GM19351 (cell line): ENCODE measurements at regions not wholly inside any gene's neighbourhood (a gene's known extent, or its start where the extent isn't known, plus 50 kb on each side); places are given as distances from the start of the nearest gene placed in this dataset.
"Not testable (repeated sequence)": the region's sequence is repeated elsewhere in the genome, so short reads cannot be mapped to it uniquely, and the experiment has no call there.

Experiments
- ATAC-seq: cut with Tn5 transposase; IDR thresholded peaks from one replicate; pipeline ENCODE4 v1.9.1; 2021; ENCODE audit warnings: mild to moderate bottlenecking, moderate library complexity; ENCODE audit not compliant: unreplicated experiment

DNA sequence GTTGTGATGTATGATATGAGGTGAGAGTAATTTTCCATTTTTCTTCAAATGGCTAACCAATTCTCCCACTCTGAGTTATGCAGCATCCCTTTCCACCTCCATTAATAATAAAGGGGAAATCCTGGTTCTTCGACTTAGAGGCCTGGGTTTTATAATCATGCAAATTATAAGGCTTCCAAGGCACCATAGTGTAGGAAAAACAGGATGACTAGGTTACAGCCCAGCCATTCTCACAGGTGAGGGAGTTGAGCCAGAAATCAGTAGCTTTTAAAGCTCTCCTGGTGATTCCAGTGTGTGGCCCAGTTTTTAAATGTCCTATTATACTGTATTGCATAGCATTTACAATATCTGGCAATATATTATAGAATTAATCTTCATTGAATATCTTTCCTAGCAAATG, 203.1 kb downstream of the ARHGEF9 start:
- ATAC-seq = no peak

- ATAC-seq = no peak
These were observed 203.6 kb downstream of the ARHGEF9 start for GRCh38 chrX:63581398-63581797.

DNA sequence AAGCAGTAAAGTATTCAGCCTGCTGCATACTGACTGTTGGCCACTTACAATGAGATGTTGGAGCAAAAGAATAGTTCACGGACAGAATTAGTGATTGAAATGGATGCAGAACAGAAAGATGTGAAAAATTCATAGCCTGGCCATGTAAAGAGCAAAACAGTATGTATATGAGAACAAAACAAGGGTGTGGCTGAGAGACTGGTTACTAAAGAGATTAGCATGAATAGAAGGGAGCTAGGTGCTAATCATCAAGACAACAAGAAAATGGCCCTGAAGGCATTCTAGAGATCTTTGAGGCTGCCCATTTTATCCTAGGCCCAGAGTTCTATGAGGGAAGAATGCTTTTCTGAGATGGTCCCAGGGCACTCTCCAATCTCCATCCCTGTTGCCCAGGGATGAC, 208.5 kb downstream of the ARHGEF9 start:
- no peak for ATAC-seq

DNA sequence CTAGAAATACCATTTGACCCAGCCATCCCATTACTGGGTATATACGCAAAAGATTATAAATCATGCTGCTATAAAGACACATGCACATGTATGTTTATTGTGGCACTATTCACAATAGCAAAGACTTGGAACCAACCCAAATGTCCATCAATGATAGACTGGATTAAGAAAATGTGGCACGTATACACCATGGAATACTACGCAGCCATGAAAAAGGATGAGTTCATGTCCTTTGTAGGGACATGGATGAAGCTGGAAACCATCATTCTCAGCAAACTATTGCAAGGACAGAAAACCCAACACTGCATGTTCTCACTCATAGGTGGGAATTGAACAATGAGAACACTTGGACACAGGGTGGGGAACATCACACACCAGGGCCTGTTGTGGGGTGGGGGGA, 209.3 kb downstream of the ARHGEF9 start:
- ATAC-seq = not testable (repeated sequence)

DNA sequence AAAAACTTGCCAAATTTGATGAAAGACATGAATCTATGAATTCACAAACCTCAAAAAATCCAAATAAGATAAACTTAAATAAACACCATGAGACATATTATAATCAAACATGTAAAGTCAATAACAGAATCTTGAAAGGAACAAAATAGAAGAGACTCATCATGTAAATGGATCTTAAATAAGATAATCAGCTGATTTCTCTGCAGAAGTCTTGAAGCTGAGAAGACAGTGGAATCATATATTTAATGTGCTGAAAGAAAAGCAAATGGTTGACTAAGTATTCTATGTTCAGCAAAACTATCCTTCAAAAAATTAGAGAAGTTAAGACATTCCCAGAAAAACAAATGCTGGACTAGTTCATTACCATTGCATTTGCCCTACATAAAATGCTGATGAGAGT, 215.7 kb upstream of the SPIN4 start:
- no peak for ATAC-seq

DNA sequence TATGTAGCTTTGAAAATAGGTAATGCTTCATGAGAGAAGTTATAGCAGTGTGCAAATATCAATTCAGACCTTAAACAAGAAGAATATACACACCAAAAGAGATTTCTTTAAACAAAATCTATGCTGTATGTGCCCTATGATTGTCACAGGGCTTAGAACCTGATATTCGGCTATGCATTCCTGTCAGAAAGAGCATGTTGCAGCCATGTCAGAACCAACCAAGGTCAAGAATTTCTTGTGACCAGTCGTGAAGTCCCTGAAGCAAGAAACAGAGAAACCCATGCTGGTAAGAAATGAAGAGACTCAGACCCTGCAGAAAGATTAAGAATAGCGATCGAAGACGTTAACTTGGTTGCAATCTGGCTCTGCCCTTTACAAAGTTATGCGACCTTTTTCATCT, 210.3 kb upstream of the SPIN4 start:
- no peak for ATAC-seq

DNA sequence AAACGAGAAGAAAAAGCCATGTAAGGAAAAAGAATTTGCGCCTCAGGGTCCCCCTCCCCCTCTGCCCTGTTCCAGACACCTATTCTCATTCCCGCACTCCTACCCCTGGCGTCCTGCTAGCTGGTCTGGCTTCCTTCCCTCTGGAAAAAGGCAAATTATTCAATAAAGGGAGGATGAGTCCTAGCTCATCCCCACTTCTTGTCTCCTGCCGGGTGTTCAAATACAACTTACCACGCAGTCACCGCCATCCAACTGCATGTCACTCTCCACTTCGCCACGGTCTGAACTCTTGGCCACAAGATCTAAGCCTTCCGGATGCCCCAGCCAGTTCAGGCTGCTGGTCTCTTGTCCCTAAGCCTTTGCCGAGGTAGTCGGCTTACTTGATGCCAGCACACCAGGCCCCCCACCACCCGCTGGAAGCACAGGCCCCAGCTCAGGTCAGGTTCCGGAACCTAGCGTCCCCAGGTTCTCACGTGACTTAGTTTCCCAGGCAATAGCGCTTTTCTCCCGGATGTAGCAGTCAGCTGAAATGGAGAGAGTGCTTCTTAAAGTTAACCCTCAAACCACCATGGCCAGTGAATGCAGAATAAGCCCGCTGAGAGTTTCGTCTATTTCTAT, 209.6 kb upstream of the SPIN4 start:
- ATAC-seq = peak; percentile 96

GRCh38 chrX:63551856-63552255, 200.7 kb upstream of the SPIN4 start:
- no peak for ATAC-seq

DNA sequence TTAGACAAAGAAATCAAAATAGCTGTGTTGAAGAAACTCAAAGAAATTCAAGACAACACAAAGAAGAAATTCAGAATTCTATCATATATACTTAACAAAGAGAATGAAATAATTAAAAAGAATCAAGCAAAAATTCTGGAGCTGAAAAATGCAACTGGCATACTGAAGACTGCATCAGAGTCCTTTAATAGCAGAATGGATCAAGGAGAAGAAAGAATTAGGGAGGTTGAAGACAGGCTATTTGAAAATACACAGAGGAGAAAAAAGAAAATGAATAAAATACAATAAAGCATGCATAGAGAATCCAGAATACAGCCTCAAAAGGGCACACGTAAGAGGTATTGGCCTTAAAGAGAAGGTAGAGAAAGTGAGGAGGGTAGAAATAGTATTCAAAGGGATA, 179.5 kb upstream of the SPIN4 start:
- ATAC-seq = no peak

- no peak for ATAC-seq
These were observed 178.8 kb upstream of the SPIN4 start for GRCh38 chrX:63529961-63530360.

- ATAC-seq = no peak
These were observed 175.7 kb upstream of the SPIN4 start for GRCh38 chrX:63526863-63527262.

DNA sequence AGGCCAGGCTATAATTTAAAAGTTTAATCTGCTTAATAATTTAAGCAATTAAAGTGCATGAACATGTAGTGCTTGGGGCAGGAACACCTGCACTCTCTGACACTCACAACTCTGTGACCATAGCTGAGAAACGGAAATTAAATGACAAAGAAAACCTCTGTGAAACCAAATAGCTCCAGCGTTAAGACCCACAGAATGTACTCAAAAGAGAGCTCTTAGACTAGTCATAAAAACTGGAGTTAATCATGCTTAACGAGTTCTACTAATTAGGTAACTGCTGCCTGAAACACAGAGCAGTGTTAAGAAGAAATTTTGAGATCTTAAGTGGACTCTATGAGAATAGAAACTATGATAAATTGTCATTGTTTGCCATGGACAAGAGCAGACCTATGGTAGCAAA, 174.4 kb upstream of the SPIN4 start:
- ATAC-seq = peak; percentile 92

- ATAC-seq = not testable (repeated sequence)
These were observed 168.2 kb upstream of the SPIN4 start for GRCh38 chrX:63519368-63519767.

- ATAC-seq = no peak
These were observed 163.5 kb upstream of the SPIN4 start for GRCh38 chrX:63514569-63515080.

DNA sequence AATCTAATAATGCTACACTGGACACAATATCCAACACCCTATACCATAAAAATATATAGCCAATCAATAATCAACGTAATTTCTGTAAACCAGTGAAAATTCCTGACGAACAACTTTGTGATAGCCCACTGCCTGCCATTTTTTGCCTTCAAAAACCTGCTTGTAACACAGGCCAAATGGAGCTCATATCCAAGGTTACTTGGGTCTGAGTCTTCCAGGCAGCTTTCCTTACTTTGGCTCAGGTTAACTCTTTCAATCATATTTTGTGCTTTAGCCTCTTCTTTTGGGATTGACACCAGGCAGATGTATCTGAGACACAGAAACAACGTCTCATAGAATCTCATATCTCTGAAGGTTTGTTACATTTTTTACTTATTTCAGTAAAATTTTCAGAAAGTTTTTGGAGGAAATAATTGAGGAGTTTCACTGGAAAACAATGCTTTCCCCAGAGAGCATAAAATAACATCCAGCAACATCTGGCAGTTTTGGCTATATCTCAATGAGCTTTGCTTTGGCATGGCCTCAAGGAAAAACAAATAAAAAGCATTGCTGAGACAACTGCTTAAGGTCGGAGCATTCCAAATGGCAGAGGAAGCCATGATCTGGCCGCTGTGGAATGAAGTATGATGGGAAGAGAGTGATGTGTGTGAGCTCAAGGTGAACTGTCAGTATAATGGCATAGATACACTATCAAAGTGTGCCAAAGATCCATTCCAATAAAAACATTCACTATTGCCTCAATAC, 162.9 kb upstream of the SPIN4 start:
- no peak for ATAC-seq

GRCh38 chrX:63511361-63511760, 160.2 kb upstream of the SPIN4 start:
- ATAC-seq = no peak

DNA sequence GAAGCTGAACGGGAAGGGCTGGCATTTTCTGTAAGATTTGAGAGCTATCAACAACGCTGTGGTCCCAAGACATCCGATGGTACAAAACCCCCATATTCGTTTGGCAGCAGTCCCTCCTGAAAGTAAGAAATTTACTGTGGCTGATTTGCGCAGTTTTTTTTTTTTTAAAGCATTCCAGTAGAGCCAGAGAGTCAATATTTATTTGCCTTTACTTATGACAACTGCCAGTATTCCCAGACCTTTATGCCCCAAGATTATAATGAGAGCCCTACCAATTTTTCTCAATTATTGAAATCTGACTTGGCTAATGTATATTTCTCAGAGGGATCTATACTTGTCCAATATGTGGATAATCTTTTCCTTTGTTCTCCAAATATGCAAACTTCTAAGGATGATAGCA, 157.5 kb upstream of the SPIN4 start:
- no peak for ATAC-seq

- peak; percentile 54 for ATAC-seq
These were observed 155.2 kb upstream of the SPIN4 start for GRCh38 chrX:63506320-63506719.

DNA sequence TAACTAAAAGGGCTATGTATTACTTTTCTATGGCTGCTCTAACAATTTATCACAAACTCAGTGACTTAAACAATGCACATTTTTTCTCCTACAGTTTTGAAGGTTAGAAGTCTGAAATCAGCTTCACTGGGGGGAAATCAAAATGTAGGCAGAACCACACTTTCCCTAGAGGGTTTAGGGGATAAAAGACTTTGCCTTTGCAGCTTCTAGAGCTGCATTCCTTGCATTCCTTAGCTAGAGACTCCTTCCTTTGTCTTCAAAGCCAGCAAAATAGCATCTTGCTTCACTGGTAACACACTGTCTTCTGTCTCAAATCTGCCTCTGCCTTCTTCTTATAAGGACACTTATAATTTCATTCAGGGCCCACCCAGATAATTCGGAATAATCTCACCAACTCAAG, 152.4 kb upstream of the SPIN4 start:
- ATAC-seq = no peak

DNA sequence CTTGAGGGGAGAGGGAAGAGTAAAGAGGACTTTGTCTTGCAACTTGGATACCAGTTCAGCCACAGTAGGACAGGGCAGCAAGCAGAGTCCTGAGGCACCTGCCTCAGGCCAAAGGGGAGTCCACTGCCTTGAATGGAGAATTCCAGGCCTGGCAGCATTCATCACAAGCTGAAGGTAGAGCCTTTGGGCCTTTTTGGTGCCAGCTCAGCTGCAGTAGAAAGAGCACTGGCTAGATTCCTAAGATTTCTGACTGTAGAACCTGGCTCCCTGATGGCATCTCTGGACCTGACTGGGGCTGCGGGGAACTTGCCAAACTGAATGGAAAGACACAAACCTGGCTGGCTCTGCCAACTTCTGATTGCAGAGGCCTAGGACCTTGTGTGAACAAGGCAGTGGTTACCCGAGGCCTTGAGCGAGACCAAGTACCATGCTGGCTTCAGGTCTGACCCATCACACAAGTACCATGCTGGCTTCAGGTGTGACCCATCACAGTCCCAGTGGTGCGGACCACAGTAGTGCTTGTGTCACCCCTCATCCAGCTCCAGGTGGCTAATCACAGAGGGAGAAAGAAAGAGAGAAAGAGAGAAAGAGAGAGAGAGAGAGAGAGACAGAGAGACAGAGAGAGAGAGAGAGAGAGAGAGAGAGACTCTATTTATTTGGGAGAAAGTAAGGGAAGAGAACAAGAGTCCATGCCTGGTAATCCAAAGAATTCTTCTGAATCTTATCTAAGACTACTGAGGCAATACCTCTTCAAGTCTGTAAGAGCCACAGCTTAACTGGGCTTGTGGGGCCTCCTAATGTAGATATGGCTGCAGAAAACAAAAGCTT, 137.6 kb upstream of the SPIN4 start:
- no peak for ATAC-seq

- ATAC-seq = no peak
These were observed 124.1 kb upstream of the SPIN4 start for GRCh38 chrX:63475200-63475599.

GRCh38 chrX:63471004-63471403, 119.9 kb upstream of the SPIN4 start:
- ATAC-seq = no peak
